ENCODE measurements at regions not wholly inside any gene's neighbourhood (a gene's known extent, or its start where the extent isn't known, plus 50 kb on each side); places are given as distances from the start of the nearest gene placed in this dataset.

GRCh38 chr14:95007921-95008320, 149.4 kb downstream of the DICER1 start:
- no peak overlapping the region for H3K4me3 Mint-ChIP-seq
- peaks cover 47% of the 10 kb centered on the region for H3K27me3 Mint-ChIP-seq
- H3K27ac Mint-ChIP-seq, result no peak overlapping the region

GRCh38 chr14:95006479-95006878, 150.8 kb downstream of the DICER1 start:
- no peaks in the 10 kb centered on the region for H3K36me3 Mint-ChIP-seq
- no peak for ATAC-seq
- H3K9me3 Mint-ChIP-seq, result no peaks in the 10 kb centered on the region
- peaks cover 47% of the 10 kb centered on the region for H3K27me3 Mint-ChIP-seq
- no peak overlapping the region for H3K27ac Mint-ChIP-seq
- H3K4me1 Mint-ChIP-seq, result no peaks in the 10 kb centered on the region
- H3K4me3 Mint-ChIP-seq, result no peak overlapping the region

More at GRCh38 chr14:95007921-95008320, 149.4 kb downstream of the DICER1 start:
- H3K4me1 Mint-ChIP-seq, result no peaks in the 10 kb centered on the region
- no peak for ATAC-seq
- no peaks in the 10 kb centered on the region for H3K9me3 Mint-ChIP-seq
- no peaks in the 10 kb centered on the region for H3K36me3 Mint-ChIP-seq

GRCh38 chr14:95006051-95006450, 151.3 kb downstream of the DICER1 start:
- Mint-ChIP-seq H3K27me3 (peaks cover 47% of the 10 kb centered on the region), H3K27ac (no peak overlapping the region), H3K4me3 (no peak overlapping the region), H3K4me1 (no peaks in the 10 kb centered on the region), H3K36me3 (no peaks in the 10 kb centered on the region), H3K9me3 (no peaks in the 10 kb centered on the region)
- ATAC-seq, result no peak

- Mint-ChIP-seq H3K4me3 (no peak overlapping the region), H3K4me1 (no peaks in the 10 kb centered on the region), H3K27me3 (peaks cover 52% of the 10 kb centered on the region), H3K36me3 (no peaks in the 10 kb centered on the region), H3K27ac (no peak overlapping the region), H3K9me3 (peaks cover 3% of the 10 kb centered on the region)
- ATAC-seq, result no peak
Measured at GRCh38 chr14:95003099-95003960, 154.0 kb downstream of the DICER1 start.

GRCh38 chr14:94998685-94999084, 158.6 kb downstream of the DICER1 start:
- H3K27ac Mint-ChIP-seq, result no peak overlapping the region
- H3K4me1 Mint-ChIP-seq, result peaks cover 3% of the 10 kb centered on the region
- H3K36me3 Mint-ChIP-seq, result no peaks in the 10 kb centered on the region
- no peak for ATAC-seq
- H3K27me3 Mint-ChIP-seq, result peaks cover 54% of the 10 kb centered on the region
- no peak overlapping the region for H3K4me3 Mint-ChIP-seq
- H3K9me3 Mint-ChIP-seq, result peaks cover 6% of the 10 kb centered on the region

GRCh38 chr14:94998110-94998509, 159.2 kb downstream of the DICER1 start:
- Mint-ChIP-seq H3K27ac (no peak overlapping the region), H3K27me3 (peaks cover 54% of the 10 kb centered on the region), H3K4me1 (peaks cover 5% of the 10 kb centered on the region), H3K4me3 (no peak overlapping the region), H3K36me3 (no peaks in the 10 kb centered on the region), H3K9me3 (peaks cover 6% of the 10 kb centered on the region)
- ATAC-seq, result no peak

GRCh38 chr14:94995551-94995950, 161.8 kb downstream of the DICER1 start:
- no peaks in the 10 kb centered on the region for H3K36me3 Mint-ChIP-seq
- ATAC-seq, result no peak
- no peak overlapping the region for H3K27ac Mint-ChIP-seq
- peaks cover 6% of the 10 kb centered on the region for H3K9me3 Mint-ChIP-seq
- H3K4me3 Mint-ChIP-seq, result no peak overlapping the region
- peaks cover 5% of the 10 kb centered on the region for H3K4me1 Mint-ChIP-seq
- H3K27me3 Mint-ChIP-seq, result peaks cover 67% of the 10 kb centered on the region

DNA sequence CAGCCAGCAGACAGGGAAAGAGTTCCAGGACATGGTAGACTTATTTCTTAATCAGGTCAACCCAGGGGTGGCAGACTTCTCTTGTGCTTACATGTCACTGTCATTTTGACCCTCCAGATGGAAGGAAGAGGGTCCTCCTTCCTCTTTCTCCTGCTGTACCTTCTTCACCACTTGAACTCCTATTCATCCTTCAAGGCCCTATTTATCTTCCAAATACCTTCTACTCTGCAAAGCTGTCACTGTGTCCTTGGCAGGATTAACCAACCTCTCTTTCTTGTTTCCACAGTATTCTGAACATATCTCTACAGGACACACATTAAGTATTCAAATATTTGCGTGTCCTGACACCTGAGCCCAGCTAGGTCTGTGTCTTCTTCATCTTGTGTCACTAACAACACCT, 163.1 kb downstream of the DICER1 start:
- H3K4me1 Mint-ChIP-seq, result peaks cover 5% of the 10 kb centered on the region
- H3K9me3 Mint-ChIP-seq, result peaks cover 3% of the 10 kb centered on the region
- H3K36me3 Mint-ChIP-seq, result no peaks in the 10 kb centered on the region
- peaks cover 64% of the 10 kb centered on the region for H3K27me3 Mint-ChIP-seq
- no peak for ATAC-seq
- H3K4me3 Mint-ChIP-seq, result no peak overlapping the region
- H3K27ac Mint-ChIP-seq, result no peak overlapping the region

- H3K36me3 Mint-ChIP-seq, result no peaks in the 10 kb centered on the region
- H3K9me3 Mint-ChIP-seq, result peaks cover 7% of the 10 kb centered on the region
- ATAC-seq, result no peak
- H3K27ac Mint-ChIP-seq, result no peak overlapping the region
- H3K4me1 Mint-ChIP-seq, result peaks cover 5% of the 10 kb centered on the region
- peaks cover 44% of the 10 kb centered on the region for H3K27me3 Mint-ChIP-seq
- no peak overlapping the region for H3K4me3 Mint-ChIP-seq
Measured at GRCh38 chr14:94992046-94992445, 165.3 kb downstream of the DICER1 start.

- no peak overlapping the region for H3K27ac Mint-ChIP-seq
- H3K36me3 Mint-ChIP-seq, result no peaks in the 10 kb centered on the region
- H3K9me3 Mint-ChIP-seq, result peaks cover 8% of the 10 kb centered on the region
- no peak overlapping the region for H3K4me3 Mint-ChIP-seq
- ATAC-seq, result no peak
- H3K27me3 Mint-ChIP-seq, result peaks cover 32% of the 10 kb centered on the region
- H3K4me1 Mint-ChIP-seq, result peaks cover 5% of the 10 kb centered on the region
Measured at GRCh38 chr14:94989946-94990345, 167.4 kb downstream of the DICER1 start.

GRCh38 chr14:94989417-94989816, 167.9 kb downstream of the DICER1 start:
- Mint-ChIP-seq H3K27me3 (peaks cover 27% of the 10 kb centered on the region), H3K4me1 (peaks cover 5% of the 10 kb centered on the region), H3K36me3 (no peaks in the 10 kb centered on the region), H3K27ac (no peak overlapping the region), H3K9me3 (peaks cover 7% of the 10 kb centered on the region), H3K4me3 (no peak overlapping the region)
- no peak for ATAC-seq

GRCh38 chr14:94987409-94987808, 169.9 kb downstream of the DICER1 start:
- Mint-ChIP-seq H3K27ac (no peak overlapping the region), H3K27me3 (peaks cover 22% of the 10 kb centered on the region), H3K4me3 (no peak overlapping the region), H3K36me3 (no peaks in the 10 kb centered on the region), H3K9me3 (peaks cover 8% of the 10 kb centered on the region), H3K4me1 (no peaks in the 10 kb centered on the region)
- ATAC-seq, result no peak

DNA sequence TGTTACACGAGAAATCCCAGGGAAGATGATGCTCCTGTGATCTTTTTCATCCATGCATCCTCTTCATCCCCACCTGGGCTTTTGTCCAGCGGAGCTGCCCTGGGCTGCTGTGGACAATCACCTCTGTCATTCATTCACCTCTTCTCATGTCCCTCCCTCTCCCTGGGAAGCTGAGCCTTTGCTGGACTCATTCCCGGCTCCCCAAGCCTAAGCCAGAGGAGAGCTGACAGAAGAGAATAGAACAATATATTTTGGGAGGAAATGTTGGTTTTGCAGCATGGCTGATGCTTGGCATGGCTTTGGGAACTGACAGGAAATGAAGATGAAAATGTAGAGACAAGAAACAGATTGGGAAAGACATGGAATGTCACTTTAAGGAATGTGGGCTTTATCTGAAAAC, 177.4 kb downstream of the DICER1 start:
- no peak overlapping the region for H3K27ac Mint-ChIP-seq
- H3K27me3 Mint-ChIP-seq, result peaks cover 18% of the 10 kb centered on the region
- peaks cover 3% of the 10 kb centered on the region for H3K9me3 Mint-ChIP-seq
- no peak for ATAC-seq
- H3K36me3 Mint-ChIP-seq, result no peaks in the 10 kb centered on the region
- no peak overlapping the region for H3K4me3 Mint-ChIP-seq
- H3K4me1 Mint-ChIP-seq, result no peaks in the 10 kb centered on the region

GRCh38 chr14:94977016-94977415, 180.3 kb downstream of the DICER1 start:
- no peak for ATAC-seq
- Mint-ChIP-seq H3K9me3 (no peaks in the 10 kb centered on the region), H3K36me3 (no peaks in the 10 kb centered on the region), H3K4me3 (no peak overlapping the region), H3K27me3 (peaks cover 29% of the 10 kb centered on the region), H3K27ac (no peak overlapping the region), H3K4me1 (no peaks in the 10 kb centered on the region)

GRCh38 chr14:94975366-94975765, 182.0 kb downstream of the DICER1 start:
- H3K9me3 Mint-ChIP-seq, result no peaks in the 10 kb centered on the region
- H3K27me3 Mint-ChIP-seq, result peaks cover 35% of the 10 kb centered on the region
- ATAC-seq, result no peak
- H3K4me1 Mint-ChIP-seq, result no peaks in the 10 kb centered on the region
- no peak overlapping the region for H3K27ac Mint-ChIP-seq
- no peak overlapping the region for H3K4me3 Mint-ChIP-seq
- H3K36me3 Mint-ChIP-seq, result no peaks in the 10 kb centered on the region

DNA sequence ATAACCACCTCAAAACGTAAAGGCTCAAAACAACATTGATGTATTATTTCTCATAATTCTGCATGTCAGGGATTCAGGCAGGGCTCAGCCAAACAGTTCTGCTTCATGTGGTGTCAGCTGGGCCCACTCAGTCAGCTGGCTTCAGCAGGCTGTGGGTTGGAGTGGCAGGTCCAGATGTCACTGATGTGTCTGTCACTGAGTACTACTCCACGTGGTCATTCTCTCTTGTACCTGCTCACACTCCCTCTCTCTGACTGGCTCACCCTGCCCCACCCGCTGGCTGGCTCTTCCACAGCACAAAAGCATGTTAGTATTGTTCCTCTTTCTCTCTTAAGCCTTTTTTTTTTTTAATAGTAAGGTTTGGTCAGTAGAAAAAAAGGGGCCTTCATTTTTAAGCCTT, 182.4 kb downstream of the DICER1 start:
- peaks cover 30% of the 10 kb centered on the region for H3K27me3 Mint-ChIP-seq
- no peaks in the 10 kb centered on the region for H3K4me1 Mint-ChIP-seq
- H3K4me3 Mint-ChIP-seq, result no peak overlapping the region
- no peaks in the 10 kb centered on the region for H3K36me3 Mint-ChIP-seq
- H3K9me3 Mint-ChIP-seq, result no peaks in the 10 kb centered on the region
- H3K27ac Mint-ChIP-seq, result no peak overlapping the region
- ATAC-seq, result no peak
